Liver (tissue), 7 donors: ENCODE measurements at regions not wholly inside any gene's neighbourhood (a gene's known extent, or its start where the extent isn't known, plus 50 kb on each side); places are given as distances from the start of the nearest gene placed in this dataset.

Experiments used
- DNase-seq: peaks from one replicate; pipeline ENCODE4 v3.0.0-alpha.2; 2017; ENCODE audit warnings: low spot score
- H3K27ac ChIP-seq, 2 donors: one replicate each; pipeline ENCODE4 v1.7.0; 2013; ENCODE audit warnings: inconsistent platforms in 2 of 2, low read length in 2 of 2, control low read depth in 1 of 2, low read depth in 1 of 2, mild to moderate bottlenecking in 1 of 2
- H3K27me3 ChIP-seq, 4 donors: one replicate each; pipeline versions ENCODE4 v1.6.1 to v1.7.0; 2013; ENCODE audit warnings: low read length in 3 of 4, inconsistent platforms in 1 of 4, mild to moderate bottlenecking in 1 of 4, moderate library complexity in 1 of 4; ENCODE audit not compliant: control insufficient read depth in 4 of 4, insufficient read depth in 4 of 4
- H3K36me3 ChIP-seq, 4 donors: one replicate each; pipeline versions ENCODE4 v1.6.1 to v1.7.0; 2013; ENCODE audit warnings: low read length in 3 of 4, mild to moderate bottlenecking in 3 of 4, low read depth in 1 of 4, moderate library complexity in 1 of 4; ENCODE audit not compliant: control insufficient read depth in 4 of 4, insufficient read depth in 3 of 4
- H3K4me1 ChIP-seq, 4 donors: one replicate each; pipeline versions ENCODE4 v1.6.1 to v1.7.0; 2013; ENCODE audit warnings: low read length in 3 of 4, mild to moderate bottlenecking in 3 of 4, moderate library complexity in 1 of 4; ENCODE audit not compliant: control insufficient read depth in 4 of 4, insufficient read depth in 4 of 4
- H3K4me3 ChIP-seq, 3 donors: one replicate each; pipeline versions ENCODE4 v1.6.1 to v1.7.0; 2013; ENCODE audit warnings: low read length in 3 of 3, control low read depth in 1 of 3, low read depth in 1 of 3, mild to moderate bottlenecking in 1 of 3
- H3K9ac ChIP-seq, 2 donors: one replicate each; pipeline ENCODE4 v1.7.0; 2013; ENCODE audit warnings: low read length in 2 of 2, mild to moderate bottlenecking in 2 of 2, moderate library complexity in 2 of 2, control low read depth in 1 of 2, low read depth in 1 of 2
- H3K9me3 ChIP-seq, 4 donors: one replicate each; pipeline versions ENCODE4 v1.6.1 to v1.7.0; 2013; ENCODE audit warnings: low read length in 3 of 4; ENCODE audit not compliant: control insufficient read depth in 4 of 4
- EGR1 ChIP-seq, 2 donors: IDR thresholded peaks; 2 replicates each; pipeline ENCODE4 v1.6.1; 2016 to 2018; ENCODE audit warnings: antibody characterized with exemption in 2 of 2, low read depth in 2 of 2
- FOXA1 ChIP-seq: IDR thresholded peaks from 2 replicates; pipeline ENCODE4 v1.6.1; 2016; ENCODE audit warnings: antibody characterized with exemption
- FOXA2 ChIP-seq: IDR thresholded peaks from 2 replicates; pipeline ENCODE4 v1.6.1; 2016; ENCODE audit warnings: antibody characterized with exemption
- GABPA ChIP-seq, 2 donors: IDR thresholded peaks in 1 of 2; conservative IDR thresholded peaks in 1 of 2; 2 replicates each; pipeline ENCODE4 v1.6.1; 2016; ENCODE audit warnings: antibody characterized with exemption in 2 of 2, mild to moderate bottlenecking in 1 of 2, moderate library complexity in 1 of 2
- HNF4A ChIP-seq, 2 donors: conservative IDR thresholded peaks; 2 replicates each; pipeline ENCODE4 v1.6.1; 2016; ENCODE audit warnings: antibody characterized with exemption in 2 of 2, mild to moderate bottlenecking in 2 of 2
- HNF4G ChIP-seq: IDR thresholded peaks from 2 replicates; pipeline ENCODE4 v1.6.1; 2016; ENCODE audit warnings: antibody characterized with exemption
- JUND ChIP-seq, 2 donors: IDR thresholded peaks; 2 replicates each; pipeline ENCODE4 v1.6.1; 2016; ENCODE audit warnings: antibody characterized with exemption in 2 of 2
- NR2F2 ChIP-seq: IDR thresholded peaks from 2 replicates; pipeline ENCODE4 v1.6.1; 2016; ENCODE audit warnings: antibody characterized with exemption
- RAD21 ChIP-seq, 2 donors: IDR thresholded peaks; 2 replicates each; pipeline ENCODE4 v1.6.1; 2016; ENCODE audit warnings: antibody characterized with exemption in 2 of 2, mild to moderate bottlenecking in 2 of 2
- REST ChIP-seq: IDR thresholded peaks from 2 replicates; pipeline ENCODE4 v1.6.1; 2016; ENCODE audit warnings: antibody characterized with exemption, mild to moderate bottlenecking
- RXRA ChIP-seq, 2 donors: IDR thresholded peaks; 2 replicates each; pipeline ENCODE4 v1.6.1; 2017 to 2018; ENCODE audit warnings: antibody characterized with exemption in 2 of 2, mild to moderate bottlenecking in 1 of 2
- SP1 ChIP-seq: IDR thresholded peaks from 2 replicates; pipeline ENCODE4 v1.6.1; 2018; ENCODE audit warnings: antibody characterized with exemption, mild to moderate bottlenecking
- TAF1 ChIP-seq: conservative IDR thresholded peaks from 2 replicates; pipeline ENCODE4 v1.6.1; 2016; ENCODE audit warnings: antibody characterized with exemption, mild to moderate bottlenecking
- YY1 ChIP-seq: IDR thresholded peaks from 2 replicates; pipeline ENCODE4 v1.6.1; 2016; ENCODE audit warnings: antibody characterized with exemption, mild to moderate bottlenecking
- TF ChIP-seq, protein P1 (sequence below): fragments of 150-350 bp; IDR thresholded peaks from 2 replicates; pipeline ENCODE4 v1.5.1; 2017; ENCODE audit warnings: improper control_type of control experiment, low read depth, low read length; ENCODE audit not compliant: missing input control
- TF ChIP-seq, protein P2 (sequence below): IDR thresholded peaks from 2 replicates; pipeline ENCODE4 v1.6.1; 2016; ENCODE audit warnings: antibody characterized with exemption
- TF ChIP-seq, protein P3 (sequence below): IDR thresholded peaks from 2 replicates; pipeline ENCODE4 v1.6.1; 2016; ENCODE audit warnings: antibody characterized with exemption
- TF ChIP-seq, protein P4 (sequence below): IDR thresholded peaks from 2 replicates; pipeline ENCODE4 v1.6.1; 2016; ENCODE audit warnings: antibody characterized with exemption
- donor health status: healthy.
- donor health status: healthy.
- donor health status: healthy.
- donor health status: healthy.

- Histone ChIP-seq H3K4me1 (no peaks in the 10 kb centered on the region), H3K9ac (no peak overlapping the region), H3K36me3 (no peaks in the 10 kb centered on the region), H3K9me3 (peaks cover 0 to 3% (median under 1%) of the 10 kb centered on the region in 4 donors), H3K27ac (no peak overlapping the region), H3K4me3 (no peak overlapping the region), H3K27me3 (no peaks in the 10 kb centered on the region)
- DNase-seq = no peak
- TF ChIP-seq SP1 (no peak), YY1 (no peak), FOXA1 (no peak), RXRA (IDR thresholded peaks at IDR 0.05) (no peak), REST (no peak), RAD21 (IDR thresholded peaks at IDR 0.05) (no peak), GABPA (IDR thresholded peaks at IDR 0.05 in 1 of 2, conservative IDR thresholded peaks at IDR 0.05 in 1 of 2) (no peak), TAF1 (no peak), JUND (IDR thresholded peaks at IDR 0.05) (no peak), HNF4G (no peak), NR2F2 (no peak), FOXA2 (no peak), HNF4A (conservative IDR thresholded peaks at IDR 0.05) (no peak), EGR1 (IDR thresholded peaks at IDR 0.05; ENCODE audit: low read depth in 2 of 2) (no peak)
- TF ChIP-seq, protein P1, sequence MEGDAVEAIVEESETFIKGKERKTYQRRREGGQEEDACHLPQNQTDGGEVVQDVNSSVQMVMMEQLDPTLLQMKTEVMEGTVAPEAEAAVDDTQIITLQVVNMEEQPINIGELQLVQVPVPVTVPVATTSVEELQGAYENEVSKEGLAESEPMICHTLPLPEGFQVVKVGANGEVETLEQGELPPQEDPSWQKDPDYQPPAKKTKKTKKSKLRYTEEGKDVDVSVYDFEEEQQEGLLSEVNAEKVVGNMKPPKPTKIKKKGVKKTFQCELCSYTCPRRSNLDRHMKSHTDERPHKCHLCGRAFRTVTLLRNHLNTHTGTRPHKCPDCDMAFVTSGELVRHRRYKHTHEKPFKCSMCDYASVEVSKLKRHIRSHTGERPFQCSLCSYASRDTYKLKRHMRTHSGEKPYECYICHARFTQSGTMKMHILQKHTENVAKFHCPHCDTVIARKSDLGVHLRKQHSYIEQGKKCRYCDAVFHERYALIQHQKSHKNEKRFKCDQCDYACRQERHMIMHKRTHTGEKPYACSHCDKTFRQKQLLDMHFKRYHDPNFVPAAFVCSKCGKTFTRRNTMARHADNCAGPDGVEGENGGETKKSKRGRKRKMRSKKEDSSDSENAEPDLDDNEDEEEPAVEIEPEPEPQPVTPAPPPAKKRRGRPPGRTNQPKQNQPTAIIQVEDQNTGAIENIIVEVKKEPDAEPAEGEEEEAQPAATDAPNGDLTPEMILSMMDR = no peak
- TF ChIP-seq, protein P2, sequence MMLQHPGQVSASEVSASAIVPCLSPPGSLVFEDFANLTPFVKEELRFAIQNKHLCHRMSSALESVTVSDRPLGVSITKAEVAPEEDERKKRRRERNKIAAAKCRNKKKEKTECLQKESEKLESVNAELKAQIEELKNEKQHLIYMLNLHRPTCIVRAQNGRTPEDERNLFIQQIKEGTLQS = no peak
- TF ChIP-seq, protein P3, sequence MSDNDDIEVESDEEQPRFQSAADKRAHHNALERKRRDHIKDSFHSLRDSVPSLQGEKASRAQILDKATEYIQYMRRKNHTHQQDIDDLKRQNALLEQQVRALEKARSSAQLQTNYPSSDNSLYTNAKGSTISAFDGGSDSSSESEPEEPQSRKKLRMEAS = no peak
- TF ChIP-seq, protein P4, sequence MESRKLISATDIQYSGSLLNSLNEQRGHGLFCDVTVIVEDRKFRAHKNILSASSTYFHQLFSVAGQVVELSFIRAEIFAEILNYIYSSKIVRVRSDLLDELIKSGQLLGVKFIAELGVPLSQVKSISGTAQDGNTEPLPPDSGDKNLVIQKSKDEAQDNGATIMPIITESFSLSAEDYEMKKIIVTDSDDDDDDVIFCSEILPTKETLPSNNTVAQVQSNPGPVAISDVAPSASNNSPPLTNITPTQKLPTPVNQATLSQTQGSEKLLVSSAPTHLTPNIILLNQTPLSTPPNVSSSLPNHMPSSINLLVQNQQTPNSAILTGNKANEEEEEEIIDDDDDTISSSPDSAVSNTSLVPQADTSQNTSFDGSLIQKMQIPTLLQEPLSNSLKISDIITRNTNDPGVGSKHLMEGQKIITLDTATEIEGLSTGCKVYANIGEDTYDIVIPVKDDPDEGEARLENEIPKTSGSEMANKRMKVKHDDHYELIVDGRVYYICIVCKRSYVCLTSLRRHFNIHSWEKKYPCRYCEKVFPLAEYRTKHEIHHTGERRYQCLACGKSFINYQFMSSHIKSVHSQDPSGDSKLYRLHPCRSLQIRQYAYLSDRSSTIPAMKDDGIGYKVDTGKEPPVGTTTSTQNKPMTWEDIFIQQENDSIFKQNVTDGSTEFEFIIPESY = no peak
Observed at GRCh38 chr3:95609411-95609810, 1205.0 kb upstream of the EPHA6 start.

DNA sequence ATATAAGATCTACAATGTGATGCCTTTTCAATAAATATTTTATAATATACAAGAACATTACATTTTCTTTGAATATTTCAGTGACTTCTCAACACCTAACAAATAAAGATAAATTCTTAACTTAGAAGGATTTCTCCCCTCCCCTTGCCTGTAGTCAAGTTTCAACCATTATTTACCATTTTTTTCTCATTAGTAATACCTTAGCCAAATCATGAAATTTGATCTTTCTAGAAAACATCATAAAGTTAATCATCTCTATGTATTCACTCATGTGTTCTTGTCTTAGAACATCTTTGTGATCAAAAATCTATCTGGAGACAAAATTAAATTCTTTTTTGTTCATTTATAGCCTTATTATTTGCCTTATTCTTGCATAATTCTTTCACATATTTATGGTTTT lies 1201.8 kb upstream of the EPHA6 start:
- no peak overlapping the region for H3K9ac ChIP-seq
- no peaks in the 10 kb centered on the region for H3K9me3 ChIP-seq
- TF ChIP-seq, protein P2 = no peak
- TF ChIP-seq EGR1 (IDR thresholded peaks at IDR 0.05; ENCODE audit: low read depth in 2 of 2) (no peak), YY1 (no peak)
- no peaks in the 10 kb centered on the region for H3K27me3 ChIP-seq
- H3K36me3 ChIP-seq = no peaks in the 10 kb centered on the region
- H3K4me1 ChIP-seq = no peaks in the 10 kb centered on the region
- H3K27ac ChIP-seq = no peak overlapping the region
- no peak overlapping the region for H3K4me3 ChIP-seq
- no peak for DNase-seq
